HG03175 (cell line): ENCODE measurements at regions not wholly inside any gene's neighbourhood (a gene's known extent, or its start where the extent isn't known, plus 50 kb on each side); places are given as distances from the start of the nearest gene placed in this dataset.

Experiments used
- ATAC-seq: cut with Tn5 transposase; IDR thresholded peaks from one replicate; pipeline ENCODE4 v1.9.1; 2021; ENCODE audit warnings: mild to moderate bottlenecking, moderate library complexity; ENCODE audit not compliant: unreplicated experiment

DNA sequence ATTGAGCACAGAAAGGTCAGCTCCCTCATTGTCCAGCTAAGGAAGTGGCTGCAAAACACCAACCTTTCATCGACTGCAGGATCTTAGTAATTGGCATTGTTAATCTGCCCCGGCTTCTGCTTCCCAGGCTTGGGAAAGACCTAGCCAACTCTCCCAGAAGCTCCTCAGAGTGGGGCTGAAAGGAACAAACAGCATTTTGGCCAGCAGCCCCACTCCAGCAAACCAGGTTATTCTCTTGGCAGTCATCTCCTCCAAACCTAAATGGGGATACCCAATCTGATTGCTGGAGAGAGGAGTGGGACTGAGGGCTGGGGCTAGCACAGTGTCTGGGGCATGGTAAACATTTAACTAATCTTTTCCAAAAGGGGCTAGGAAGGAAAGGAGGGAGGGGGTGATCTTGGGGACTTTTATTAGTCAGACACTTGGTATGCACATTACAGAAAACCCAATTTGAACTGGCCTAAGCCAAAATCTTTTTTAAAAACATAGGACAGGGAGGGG lies 294.4 kb downstream of the MN1 start:
- ATAC-seq: no peak

DNA sequence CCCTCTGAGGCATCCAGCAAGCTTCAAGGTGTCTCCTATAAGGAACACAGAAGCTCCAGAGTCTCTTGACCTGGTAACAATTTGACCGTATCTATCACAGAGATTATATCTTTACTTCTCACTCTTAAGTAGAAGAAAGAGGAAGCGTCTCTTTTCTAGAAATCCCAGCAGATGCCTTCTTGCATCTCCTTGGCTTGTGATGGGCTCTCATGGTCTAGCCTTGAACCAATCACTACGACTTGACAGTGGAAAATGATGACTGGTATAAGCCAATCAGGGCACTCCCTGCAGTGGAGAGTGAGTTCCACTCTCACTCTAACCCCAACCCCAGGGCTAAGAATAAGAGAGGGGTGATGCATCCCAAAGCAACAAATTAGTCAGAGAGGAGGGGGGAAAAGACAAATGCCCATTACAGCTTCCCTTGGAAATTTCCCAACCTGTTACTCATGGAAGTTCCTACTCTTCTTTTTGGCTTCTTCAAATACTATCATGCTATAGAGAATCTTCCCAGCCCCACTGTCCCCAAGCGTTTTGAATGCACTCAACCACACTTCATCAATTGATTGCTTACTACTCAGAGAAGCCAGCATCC lies 293.5 kb downstream of the MN1 start:
- no peak for ATAC-seq

DNA sequence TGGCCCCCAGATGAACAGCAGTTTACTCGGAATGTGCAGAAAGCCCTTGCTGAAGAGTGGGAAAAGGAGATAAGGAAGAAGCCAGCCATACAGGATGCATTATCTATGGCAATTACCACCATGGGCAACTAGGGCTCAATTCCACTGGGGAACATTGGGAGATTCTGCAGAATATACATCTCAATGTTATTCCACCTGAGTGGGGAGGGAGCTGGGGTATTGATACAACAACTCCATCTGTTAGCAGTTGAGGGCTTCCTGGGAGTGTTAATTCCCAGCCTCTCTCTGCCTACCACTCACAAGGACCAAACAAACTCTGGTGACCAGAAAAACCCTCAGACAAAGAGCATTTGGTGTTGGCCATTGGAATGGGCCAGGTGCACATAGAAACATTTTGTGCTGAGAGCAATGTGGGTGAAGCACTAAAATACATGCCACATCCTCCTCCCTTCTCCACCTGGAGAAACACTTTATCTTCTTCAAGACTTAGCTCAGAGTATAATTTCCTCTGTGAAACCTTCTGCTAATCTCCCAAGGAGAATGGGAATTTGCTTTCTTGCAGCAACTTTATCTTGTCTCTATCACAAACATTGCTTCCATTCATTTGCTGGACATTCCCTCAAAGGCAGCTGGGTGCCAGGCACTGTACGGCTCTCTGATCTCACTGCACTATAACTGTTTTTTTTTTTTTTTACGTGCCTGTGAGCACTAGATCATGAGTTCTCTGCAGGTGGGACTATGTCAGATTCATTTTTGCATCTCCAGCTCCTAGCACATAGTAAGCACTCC lies 292.2 kb downstream of the MN1 start:
- no peak for ATAC-seq

DNA sequence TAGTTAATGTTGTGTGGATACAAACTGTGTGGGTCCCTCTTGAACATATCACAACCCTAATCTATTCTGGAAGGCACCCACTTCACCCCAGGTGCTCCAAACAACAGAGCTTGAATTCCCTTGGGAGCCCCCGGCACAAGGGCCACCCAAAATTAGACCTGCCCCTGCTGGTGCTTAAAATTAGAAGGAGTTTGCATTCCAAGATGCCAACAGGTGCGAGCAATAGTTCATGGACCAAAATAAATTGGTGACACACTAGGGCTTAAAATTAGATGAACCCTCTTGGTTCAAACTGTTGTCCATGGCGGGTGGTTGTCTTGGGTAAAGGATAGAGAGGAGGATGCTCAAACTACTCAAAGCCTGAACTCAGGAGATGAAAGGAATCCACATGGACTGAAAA lies 291.5 kb downstream of the MN1 start:
- ATAC-seq: no peak

DNA sequence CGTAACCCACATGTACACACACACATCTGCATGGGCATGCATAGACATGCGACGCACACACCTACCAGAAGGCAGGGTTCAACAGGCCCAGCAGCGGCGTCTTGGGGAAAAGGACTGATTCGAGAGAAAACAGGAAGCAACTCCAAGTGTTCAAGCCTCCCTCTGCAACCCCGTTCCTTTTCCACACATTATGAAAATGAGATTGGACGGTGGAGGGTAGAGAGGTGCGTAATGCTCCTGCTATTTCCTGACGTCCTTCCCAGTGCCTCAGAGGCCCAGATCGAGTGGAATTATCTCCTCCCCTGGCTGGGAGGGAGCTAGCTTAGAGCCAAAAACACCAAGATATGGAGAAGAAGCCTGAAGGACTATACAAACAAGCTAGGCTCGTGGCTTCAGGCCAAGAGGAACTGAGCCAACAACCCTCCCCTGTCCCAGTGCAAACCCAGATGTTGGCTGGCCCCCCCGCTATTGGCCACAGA lies 289.2 kb downstream of the MN1 start:
- ATAC-seq: no peak

DNA sequence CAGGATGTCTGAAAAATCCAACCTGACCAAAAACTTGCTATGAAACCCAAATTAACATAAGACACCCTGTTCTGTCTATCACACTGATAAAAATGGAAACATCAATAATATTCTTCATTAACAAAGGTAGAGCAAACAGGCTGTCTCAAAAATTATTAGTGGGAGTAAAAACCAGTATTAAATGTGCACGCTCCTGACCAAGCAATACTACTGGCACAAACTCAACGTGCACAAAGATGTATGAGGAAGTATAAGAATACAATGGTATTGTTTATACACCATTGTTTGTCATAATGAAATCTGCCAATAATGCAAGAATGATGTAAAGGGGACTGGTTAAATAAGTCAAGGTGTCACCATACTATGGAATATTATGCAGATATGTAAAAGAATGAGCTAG lies 288.5 kb downstream of the MN1 start:
- ATAC-seq: no peak

DNA sequence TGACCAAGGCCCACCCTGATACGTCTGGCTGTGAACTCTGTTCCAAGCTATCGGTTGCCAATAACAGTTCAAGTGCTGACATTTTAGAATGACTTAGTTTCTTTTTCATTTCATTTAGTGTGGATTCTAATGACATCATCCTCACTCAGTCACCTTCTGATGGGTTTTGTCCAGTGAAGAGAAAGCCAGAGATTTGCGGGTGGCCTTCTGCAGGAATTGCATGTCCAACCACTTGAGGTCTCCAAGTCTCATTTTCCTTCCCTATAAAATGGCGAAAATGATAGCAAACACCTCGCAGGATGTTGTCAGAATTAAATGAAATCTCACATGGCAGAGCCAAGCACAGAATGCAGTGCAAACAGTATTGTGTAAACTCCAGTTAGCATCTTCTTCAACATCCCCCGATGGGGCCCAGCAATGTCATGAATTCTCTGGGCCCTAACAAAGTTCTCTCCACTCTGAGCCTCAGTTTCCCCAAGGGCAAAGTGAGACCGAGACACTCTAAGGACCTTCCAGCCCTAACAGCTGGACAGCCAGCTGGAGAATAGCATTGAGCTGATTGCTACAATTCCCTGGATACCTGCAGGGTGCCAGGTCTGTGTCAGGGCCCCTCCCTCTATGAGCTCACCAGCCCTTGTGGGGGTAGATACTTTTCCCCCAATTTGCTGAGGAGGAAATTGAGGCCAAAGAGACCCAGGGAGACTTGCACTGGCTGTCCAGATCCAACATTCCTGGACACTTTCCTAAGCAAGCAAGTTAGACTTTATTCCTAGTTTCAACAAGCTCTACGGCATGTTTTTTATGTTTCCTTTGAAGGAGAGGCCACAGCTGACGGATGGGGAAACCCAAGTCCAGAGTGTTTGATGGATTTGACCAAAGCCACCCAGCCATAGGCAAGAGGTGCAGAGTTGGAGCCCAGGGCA lies 286.7 kb downstream of the MN1 start:
- ATAC-seq: no peak

DNA sequence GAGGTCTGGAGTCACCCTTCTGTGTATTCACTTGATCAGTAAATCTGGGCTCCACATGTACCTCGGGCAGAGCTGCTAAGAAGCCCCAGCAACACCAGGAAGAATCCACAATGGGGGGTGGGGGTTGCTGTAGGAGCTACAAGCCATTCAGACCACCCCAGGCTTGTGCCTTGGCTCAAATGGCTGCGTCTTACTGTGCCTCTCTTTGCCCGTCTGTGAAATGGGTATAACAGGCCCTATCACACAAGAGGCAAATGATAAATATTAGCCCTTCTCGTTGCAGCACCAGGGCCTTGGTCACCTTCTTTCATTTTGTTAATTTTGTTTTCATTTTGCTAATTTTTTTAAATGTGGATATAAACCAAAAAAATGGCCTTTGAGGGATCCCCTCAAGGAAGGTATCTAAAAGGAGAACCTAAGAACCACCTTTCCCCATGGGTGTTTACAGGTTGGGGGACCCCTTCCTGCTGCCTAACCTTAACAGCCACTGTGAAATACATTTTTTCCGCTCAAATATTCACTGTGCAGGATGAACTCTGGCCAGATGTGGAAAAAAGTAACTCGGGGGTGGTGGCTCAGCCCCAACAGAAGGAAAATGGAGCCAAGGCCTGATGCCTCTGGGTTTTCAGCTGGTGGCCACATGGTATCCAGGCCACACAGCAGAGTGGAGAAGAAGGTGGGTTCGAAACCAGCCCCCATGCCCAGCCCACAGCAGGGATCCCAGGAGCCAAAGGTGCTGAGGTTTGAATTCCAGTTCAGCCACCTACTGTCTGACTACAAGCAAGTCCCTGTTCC lies 284.0 kb downstream of the MN1 start:
- ATAC-seq: no peak

DNA sequence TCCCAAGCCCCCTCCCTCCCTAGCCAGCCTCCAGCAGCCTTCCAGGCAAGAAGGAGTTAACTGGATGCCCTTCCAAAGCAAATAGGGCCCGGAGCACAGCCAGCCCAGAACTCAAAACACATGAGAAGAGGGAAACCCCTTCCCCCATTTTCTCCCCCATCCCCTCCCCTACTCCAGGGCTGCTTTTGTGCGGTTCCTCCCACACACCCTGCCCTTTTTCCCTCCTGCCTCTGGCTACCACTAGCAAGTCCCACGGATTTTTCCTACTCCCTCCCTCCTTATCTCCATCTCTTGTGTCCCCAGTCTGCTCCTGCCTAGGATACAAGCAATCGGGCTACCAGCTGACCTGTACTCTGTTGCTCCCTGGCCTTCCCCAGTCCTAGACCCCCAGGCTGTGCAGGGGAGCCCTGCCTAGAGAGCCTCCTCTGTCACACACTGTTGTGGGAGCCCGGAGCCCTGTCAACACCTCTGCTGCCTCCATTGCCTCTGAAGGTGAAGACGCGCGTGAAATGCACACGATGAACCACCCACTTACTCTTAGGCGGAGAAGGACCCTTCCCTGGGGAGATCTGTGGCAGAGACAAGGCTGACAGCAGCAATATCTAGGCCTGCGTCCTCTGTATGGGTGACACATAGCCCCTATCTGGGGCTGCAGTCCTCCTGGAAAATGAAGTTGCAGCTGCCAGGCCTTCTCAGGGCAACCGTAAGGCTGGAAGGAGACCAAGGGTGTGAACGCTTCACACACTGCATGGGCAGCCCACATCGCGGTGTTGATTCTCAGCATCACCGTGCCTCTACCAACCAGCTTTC lies 282.8 kb downstream of the MN1 start:
- ATAC-seq: no peak

DNA sequence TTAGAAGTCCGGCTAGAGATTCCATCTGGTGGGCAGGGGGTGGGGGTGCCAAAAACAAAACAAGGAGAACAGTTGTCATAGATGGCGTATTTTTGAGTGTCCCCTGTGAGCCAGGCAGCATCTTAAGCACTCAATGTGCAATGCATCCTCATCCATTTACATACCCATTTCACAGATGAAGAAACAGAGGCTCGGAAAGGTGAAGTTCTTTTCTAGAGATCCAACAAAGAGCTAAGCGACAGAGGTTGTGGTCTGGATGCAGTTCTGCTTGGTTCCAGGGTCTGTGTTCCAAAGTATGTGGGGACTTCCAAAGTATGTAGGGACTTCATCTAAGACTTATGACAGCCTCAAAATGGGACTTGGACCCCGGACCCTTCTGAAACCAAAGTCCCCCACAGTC lies 277.8 kb downstream of the MN1 start:
- no peak for ATAC-seq

DNA sequence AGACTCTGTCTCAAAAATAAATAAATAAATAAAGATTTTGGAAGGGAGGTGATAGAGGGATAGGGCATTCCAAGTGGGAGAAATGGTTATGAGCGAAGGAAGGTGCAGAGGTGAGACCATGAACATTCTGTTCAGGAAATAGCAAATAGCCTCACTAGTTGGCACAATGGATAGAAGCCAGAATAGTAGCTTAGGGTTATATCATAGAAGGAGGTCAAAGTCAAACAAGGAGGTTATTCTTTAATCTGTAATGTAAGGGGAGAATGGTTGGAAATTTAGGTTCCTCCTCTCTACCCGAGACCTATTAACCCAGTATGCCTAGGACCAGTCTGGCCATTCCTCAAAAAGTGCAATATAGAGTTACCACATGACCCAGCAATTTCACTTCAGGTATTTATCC lies 275.8 kb downstream of the MN1 start:
- ATAC-seq: no peak

DNA sequence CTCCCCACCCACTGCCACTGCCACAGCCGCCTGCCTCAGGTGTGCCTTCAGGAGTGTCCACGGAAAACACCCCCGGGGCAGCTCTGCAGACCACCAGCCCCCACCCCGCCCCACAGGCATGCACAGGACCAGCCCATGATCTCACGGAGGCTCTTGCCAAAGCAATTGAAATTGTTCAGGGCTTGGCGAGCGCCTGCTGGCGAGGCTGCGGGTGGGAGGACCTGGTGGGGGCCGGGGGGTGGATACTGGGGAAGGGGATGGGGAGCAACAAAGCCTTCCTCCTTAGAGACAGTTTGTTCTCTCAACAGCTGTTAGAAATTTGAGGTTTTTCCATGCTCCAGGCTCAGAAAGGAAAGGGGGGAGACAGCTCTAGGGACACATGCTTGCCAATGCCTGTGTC lies 274.7 kb downstream of the MN1 start:
- no peak for ATAC-seq

DNA sequence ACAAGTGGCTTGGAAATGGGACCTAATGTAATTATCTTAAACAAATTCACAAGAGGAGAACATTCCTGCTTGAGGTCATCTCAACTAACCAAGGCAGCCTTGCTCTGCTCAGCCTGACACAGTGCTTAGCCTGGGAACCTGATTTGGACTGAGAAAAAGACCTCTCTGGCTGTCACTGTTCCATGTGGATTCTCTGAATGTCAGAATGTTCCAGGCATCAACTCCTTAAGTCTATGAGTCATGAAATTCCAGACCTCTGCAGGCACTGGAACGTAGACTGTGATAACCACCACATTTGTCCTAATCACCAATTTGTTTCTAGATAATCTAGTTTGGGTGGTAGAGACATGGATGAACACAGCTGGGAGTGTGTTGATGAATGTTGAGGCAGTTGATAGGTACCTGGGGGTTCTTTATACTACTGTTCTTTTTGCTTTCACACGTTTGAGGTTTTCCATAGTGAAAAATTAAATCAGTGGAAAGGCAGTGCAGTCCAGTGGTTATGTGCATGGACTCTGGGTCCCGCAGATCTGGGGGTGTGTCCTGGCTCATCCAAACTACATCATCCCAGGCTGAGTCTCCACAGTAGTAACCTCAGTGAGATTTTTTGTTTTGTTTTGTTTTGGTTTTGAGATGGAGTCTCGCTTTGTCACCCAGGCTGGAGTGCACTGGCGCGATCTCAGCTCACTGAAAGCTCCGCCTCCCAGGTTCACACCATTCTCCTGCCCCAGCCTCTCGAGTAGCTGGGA lies 269.6 kb downstream of the MN1 start:
- ATAC-seq: no peak

DNA sequence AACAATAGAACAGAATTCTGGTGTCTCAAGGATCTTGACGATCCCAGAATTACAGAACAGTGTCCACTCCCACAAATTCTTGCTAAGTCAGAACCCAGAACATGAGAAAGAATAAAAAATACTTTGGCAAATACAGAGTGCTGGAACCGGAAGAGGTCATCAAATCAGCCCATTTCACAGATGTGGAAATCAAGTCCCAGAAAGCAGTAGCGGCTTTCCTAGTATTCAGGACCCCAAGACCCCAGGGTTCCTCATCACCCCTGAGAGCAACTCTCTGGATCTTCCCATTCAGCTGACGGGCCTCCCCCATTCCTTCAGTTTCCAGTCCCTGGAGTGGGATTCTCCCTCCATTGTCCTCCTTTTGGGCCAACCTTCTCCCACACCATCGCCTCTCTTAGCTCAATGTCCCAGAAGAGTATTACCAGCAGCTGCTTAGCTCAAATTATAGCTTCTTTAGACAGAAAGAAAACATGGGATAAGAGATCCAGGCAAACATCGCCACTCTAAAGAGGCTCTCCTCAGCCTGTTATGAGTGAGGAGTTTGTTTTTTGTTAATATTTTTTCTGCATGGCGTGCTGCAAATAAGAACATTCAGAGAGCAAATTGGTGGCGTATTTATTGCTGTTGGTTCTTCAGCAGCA lies 268.3 kb downstream of the MN1 start:
- ATAC-seq: no peak

DNA sequence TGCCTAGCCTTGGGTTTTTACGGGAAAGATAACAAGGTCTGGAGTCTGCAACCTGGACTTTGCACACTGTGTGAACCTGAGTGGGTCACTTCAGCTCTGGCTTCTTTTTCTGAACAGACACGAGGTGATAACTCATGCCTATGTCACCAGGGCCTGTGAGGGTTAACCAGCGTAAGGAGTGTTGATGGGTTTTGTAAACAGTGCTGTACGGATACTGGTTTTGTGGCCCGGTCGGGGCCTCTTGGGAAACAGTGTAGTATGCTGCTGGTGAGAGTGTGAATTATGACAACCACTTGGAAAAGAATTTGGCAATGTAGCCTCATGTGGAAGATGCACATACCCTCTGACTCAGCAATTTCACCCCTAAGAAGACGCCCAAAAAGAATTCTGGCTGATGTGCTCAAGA lies 266.8 kb downstream of the MN1 start:
- no peak for ATAC-seq

DNA sequence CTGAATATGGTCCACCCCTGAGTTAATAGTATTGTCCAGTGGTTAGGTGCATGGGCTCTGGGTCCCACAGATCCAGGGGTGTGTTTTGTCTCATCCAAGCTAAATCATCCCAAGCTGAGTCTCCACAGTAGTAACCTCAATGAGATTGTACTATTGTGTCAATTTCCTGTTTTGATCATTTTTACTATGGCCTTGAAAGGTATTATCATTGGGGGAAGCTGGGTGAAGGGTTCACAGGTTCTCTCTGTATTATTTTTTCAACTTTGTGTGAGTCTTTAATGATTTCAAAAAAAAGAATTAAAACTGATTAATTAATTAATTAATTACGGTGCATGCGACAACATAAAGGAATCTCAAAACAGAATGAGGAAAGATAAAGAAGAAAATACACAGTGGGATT lies 266.1 kb downstream of the MN1 start:
- ATAC-seq: no peak

DNA sequence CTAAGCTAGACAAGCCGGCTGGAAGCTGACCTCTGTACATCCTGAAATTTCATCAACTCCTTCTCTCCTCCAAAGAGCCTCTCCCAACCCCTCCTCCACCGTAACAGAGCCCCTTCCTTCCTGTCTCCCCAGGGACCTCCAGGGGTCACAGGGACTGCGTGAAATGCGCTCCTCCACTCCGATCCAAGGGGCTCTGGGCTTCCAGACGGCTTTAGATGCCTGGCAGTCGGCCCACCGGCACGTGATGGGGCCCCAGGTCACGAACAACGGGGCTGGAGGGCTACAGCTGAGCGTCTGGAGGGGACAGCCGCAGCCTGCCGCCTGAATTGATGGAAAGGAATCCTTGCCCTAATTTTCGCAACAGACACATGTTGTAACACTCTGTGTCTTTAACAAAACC lies 264.1 kb downstream of the MN1 start:
- no peak for ATAC-seq

DNA sequence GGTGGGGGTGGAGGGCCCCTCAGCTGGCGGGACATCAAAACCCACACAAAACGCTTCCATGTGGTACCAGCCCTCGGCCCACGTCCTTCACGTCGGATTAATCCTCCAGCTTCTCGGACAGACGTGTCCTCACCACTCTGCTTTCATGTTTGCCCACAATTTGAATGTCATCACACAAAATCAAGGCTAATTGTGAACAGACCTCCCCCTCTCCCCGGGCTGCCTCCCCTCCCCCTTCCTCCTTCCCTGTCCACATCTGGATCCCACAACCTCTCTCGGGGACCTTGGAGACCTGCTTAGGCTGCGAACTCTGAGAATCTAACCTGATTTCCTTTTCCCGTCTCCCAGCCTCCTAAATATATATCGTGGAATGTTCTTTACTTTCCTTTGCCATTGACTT lies 262.9 kb downstream of the MN1 start:
- ATAC-seq: no peak

DNA sequence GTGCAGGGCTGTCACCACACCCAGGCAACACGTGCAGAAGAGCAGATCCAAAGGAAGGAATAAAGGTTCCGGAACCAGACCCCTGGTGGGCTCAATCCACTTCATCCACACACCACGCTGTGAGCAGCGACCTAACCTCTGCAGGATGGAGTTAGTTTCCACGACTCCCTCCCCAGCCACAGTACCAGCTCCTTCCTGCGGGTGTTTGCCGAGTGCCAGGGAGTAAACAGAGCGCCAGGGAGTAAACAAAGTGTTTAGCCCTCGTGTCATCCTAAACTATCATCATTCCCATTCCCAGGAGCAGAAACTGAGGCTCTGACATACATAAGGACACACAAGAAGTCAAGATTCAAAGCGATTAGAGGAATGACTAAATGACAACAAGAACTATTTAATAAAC lies 261.3 kb downstream of the MN1 start:
- ATAC-seq: no peak
